ENCODE measurements at regions not wholly inside any gene's neighbourhood (a gene's known extent, or its start where the extent isn't known, plus 50 kb on each side); places are given as distances from the start of the nearest gene placed in this dataset.
"Not testable (repeated sequence)": the region's sequence is repeated elsewhere in the genome, so short reads cannot be mapped to it uniquely, and the experiment has no call there.

DNA sequence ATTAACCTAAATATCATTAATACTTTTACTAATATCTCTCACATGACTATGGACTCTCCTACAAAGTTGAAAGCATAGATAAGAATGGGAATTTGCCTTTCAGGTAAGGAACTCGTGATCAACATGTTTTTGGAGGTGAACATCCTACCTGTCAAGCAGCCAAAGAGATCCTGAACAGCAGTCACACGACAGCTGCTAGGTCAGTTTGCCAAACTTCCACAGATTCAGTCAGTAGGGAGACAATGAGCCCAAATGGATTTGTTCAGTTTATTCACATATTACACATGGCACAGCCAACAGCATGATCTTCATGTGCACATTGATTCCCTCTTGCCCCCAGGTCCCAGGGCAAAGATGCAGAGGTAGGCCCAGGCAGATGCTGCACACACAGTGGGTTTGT, 86.1 kb upstream of the LOC128125822 start:
- DNase-seq: no peak

DNA sequence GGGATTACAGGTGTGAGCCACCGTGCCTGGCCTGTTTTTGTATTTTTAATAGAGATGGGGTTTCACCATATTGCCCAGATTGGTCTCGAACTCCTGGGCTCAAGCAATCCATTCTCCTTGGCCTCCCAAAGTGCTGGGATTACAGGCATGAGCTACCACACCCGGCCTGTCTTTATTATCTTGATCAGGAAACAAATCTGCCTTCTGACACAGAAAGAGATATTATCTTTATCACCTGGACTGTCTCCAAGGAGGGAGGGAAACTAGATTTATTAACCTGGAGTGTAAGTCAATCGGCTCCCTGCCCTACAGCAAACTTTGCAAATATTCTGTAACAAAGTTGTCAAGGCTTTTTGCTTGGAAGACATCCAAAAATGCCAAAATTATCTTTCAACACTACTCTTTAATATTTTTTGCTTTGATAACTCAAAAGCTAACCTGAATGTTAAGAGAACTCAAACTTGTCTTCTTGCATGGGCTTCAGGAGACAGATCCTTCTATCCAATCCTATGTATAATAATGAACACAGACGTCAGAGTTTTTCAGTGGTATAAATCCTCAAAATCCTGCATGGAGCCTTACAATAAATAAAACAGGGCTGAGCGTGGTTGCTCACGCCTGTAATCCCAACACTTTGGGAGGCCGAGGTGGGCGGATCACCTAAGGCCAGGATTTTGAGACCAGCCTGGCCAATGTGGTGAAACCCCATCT, 85.0 kb upstream of the LOC128125822 start:
- no peak for DNase-seq

DNA sequence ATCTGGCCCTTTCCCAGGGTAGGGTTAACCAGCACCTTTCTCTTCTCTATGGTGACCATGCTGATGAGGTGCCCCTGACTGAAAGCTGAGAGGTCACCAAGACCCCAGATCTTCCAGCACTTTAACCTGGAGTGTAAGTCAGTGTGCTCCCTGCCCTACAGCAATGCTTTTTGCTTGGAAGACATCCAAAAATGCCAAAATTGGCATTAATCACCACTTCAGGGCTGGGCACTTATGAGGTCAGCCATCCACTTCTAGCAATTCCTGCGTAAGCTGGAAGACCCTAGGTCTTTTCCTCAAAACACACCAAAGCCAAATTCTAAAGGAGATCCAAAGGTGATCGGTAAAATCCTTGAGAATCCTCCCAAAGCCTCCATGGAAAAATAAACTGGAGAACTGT, 81.2 kb upstream of the LOC128125822 start:
- no peak for DNase-seq

DNA sequence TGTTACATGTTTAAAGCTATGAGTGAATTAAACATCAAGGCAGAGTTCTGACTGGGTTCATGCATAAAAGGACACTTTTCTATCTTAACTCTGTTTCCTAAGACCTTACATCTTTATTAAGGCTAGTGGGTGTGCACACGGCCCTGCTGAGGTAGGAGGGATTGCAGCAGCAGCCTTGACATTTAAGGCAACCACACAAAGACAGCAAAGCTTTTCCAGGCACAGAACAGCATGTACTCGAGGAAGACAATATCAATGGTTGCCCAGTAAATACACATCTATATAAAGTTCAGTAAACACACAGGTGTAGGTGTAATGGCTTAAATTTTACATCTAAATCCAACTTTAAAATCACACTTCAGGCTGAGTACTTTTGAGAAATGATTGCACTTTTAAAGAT, 79.8 kb upstream of the LOC128125822 start:
- DNase-seq: no peak

DNA sequence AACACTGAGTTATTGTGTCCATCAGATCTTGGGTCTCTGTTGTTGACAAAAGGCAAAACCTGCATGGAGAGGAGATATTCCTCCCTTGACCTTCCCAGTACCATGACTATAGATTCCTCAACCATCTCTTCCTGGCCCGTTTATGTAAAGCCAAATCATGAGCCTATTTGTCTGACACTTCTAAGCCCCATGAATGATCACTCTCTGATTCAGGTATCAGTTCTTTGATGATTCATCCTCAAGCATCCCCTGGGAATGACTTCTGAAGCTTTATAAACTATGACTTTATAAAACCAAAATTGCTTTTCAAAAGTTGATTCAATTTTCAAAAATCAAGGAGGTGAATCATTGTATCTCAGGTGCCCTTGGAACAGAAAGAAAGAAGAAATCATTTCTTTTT, 78.7 kb upstream of the LOC128125822 start:
- no peak for DNase-seq

DNA sequence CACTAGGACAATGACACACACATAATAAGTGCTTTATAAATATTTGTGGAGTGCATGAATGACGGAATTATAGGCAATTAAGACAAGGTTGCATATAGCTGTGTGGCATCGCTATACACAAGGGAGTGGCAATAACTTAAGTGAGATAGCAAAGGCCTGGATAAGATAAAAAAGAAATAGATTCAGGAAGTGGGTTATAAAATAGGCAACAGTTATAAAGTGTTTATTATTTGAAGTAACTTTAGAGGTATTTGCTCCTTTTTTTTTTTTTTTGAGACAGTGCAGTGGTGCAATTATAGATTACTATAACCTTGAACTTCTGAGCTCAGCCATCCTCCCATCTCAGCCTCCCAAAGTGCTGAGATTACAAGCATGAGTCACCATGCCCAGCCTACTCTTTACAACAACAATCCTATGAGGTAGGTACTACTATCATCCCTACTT, 75.9 kb upstream of the LOC128125822 start:
- DNase-seq: no peak

DNA sequence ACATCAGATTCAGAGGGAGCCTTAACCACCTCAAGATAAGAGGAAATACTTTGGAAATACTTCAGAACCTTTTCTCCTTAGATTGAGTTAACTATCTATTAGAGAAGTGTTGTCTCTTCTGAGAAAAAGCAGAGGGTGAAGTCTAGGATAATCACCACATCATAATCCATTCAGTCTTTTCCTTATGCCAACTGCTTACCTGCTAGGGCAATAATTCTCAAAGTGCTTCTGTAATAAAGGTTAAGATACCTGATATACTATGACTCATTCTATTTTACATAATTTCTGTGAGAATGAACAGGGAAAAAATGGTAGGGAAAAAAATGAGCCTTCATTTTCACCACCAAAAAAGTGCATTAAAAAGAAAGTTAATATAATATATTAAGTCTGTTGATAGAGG, 70.1 kb upstream of the LOC128125822 start:
- no peak for DNase-seq

DNA sequence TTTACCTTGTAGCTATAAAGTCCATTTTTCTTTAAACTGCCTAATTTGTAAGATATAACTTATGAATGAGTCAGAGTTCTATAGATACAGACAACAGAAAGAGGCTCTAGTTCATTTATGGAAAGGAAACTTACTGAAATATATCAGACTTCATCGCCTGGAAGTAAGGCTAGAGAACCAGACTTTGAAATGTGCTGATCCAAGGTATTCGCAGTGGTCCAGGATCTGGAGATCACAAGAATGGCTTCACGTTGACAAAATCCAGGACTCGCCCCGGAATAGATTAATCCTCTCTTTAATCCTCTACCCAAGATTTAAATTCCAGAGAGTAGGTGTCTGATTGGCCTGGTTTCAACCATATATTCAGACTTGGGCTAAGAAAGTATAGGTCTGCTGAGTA, 69.1 kb upstream of the LOC128125822 start:
- no peak for DNase-seq

DNA sequence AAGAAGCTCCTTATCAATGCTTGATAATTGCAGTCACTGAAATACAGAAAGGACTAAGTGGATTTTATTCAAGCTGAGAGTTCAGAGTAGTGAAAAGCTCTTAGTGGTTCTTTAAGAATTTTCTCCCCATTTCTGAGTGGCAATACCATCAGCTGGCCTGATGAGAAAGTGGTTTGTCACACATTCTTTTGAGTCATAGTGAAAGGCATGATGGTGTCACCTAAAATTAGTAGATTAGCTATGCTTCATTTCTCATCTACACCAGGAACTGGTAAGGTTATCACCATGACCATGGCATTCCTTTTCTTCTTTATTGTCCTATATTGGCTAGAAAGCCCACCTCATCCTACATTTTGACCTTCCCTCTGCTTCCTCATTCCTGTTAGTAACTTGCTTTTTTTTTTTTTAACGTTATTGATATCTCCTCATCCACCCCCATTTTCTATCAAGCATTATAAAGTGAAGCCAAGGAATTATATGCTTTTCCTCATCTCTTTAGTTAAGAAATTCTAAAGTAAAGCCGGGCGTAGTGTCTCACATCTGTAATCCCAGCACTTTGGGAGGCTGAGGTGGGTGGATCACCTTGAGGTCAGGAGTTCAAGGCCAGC, 67.4 kb upstream of the LOC128125822 start:
- DNase-seq: no peak

DNA sequence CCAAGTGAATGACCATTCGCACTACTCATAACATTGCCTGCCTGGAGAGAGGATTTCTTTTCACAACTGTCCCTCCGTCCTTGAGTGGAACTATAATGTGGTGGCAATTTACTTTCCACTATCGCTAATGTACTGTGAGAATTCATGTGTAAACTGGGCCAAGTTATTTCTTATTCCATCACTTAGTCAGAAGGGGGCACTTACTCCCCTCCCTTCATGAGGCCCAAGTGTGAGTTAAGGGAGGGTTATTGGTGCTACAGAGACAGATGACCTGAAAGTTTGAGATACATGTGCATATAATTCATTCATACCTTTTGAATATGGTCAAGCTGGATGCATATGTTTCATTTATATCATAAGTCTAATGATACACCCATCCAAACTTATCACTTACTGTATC, 65.2 kb upstream of the LOC128125822 start:
- DNase-seq: no peak

DNA sequence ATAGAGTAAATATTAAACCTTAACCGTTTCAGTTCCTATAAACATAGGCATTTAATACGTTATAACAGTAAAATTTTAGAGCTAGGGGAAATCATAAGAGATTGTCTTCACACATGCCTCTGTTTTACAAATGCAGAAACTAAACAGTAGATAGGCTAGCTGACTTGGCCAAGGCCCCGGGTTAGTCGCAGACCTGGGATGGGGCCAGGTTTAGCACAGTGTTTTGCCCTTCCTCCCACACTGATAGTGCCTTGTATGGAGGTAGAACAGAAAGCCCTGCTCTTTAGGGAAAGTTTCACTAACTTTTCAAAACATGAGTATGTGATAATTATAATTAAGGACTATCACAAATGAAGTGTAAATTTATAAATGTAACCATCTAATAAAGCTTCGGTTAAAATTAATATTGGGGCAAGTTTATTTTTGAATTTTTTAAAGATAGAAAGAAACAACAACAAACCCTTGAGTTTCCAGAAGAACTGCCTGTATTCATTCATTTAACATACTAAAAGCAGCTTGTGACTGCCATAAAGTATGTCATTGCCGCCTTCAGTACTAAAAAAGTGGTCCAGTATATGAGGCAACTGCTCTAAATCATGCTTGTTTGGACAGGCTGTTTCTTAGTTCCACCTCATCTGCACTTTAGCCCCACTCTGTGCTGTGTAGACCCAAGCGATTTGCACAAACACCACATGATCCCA, 62.5 kb upstream of the LOC128125822 start:
- no peak for DNase-seq

DNA sequence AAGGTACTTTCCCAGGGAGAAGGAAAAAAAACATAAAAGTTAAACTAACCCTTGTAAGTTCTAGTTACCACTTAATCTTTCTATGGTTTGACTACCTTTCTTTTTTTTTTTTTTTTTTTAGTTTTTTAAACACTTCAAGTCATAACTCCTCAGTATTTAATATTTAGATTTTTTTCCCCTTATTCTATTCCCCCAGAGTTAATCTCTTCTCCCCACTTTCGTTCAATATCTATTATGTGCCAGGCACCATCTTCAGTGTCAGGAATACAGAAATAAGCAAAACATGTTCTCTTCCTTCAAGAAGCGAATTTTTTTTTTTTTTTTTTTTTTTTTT, 62.0 kb upstream of the LOC128125822 start:
- no peak for DNase-seq

DNA sequence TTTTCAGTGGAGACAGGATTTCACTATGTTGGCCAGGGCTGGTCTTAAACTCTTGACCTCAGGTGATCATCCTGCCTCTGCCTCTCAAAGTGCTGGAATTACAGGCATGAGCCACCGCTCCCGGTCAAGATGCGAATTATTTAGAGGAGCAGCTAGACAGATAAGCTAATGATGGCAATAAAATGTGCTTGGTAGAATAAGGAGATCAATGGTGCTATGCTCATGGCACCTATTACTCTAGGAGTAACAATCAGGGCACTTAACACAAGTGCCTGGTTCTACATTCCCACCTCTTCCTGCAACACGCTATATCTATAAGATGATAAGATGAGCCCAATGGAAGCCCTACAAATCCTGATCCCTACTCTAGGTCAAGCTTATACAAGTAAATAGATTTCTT, 61.4 kb upstream of the LOC128125822 start:
- DNase-seq: no peak

DNA sequence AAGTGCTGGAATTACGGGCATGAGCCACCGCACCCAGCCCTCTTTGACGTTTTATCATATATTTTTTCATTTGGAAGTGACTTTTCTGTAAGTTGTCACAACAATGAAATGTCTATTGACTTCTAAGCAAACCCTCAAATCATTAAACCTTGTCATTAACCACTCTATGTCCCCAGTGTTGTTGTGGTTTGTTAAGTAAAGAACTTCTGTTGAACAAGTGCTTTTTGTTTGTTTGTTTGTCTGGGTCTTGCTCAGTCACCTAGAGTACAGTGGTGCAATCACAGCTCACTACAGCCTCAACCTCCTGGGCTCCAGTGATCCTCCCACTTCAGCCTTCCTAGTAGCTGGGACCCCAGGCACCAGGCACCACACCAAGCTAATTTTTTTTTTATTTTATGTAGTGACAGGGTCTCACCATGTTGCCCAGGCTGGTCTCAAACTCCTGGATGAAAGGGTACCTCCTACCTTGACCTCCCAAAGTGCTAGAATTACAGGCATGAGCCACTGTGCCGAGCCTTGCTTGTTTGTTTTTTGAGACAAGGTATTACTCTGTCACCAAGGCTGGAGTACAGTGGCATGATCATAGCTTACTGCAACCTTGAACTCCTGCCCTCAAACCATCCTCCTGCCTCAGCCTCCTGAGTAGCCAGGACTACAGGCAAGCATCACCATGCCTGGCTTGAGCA, 57.6 kb upstream of the LOC128125822 start:
- DNase-seq: no peak

DNA sequence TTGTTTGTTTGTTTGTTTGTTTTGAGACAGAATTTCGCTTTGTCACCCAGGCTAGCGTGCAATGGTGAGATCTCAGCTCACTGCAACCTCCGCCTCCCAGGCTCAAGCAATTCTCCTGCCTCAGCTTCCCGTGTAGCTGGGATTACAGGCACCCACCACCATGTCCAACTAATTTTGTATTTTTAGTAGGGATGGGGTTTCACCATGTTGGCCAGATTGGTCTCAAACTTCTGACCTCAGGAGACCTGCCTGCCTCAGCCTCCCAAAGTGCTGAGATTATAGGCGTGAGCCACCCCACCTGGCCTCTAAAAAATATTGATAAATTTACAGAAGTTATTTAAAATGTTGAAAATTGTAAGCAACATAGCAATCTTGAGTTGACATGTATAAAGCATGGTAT, 57.1 kb upstream of the LOC128125822 start:
- not testable (repeated sequence) for DNase-seq

DNA sequence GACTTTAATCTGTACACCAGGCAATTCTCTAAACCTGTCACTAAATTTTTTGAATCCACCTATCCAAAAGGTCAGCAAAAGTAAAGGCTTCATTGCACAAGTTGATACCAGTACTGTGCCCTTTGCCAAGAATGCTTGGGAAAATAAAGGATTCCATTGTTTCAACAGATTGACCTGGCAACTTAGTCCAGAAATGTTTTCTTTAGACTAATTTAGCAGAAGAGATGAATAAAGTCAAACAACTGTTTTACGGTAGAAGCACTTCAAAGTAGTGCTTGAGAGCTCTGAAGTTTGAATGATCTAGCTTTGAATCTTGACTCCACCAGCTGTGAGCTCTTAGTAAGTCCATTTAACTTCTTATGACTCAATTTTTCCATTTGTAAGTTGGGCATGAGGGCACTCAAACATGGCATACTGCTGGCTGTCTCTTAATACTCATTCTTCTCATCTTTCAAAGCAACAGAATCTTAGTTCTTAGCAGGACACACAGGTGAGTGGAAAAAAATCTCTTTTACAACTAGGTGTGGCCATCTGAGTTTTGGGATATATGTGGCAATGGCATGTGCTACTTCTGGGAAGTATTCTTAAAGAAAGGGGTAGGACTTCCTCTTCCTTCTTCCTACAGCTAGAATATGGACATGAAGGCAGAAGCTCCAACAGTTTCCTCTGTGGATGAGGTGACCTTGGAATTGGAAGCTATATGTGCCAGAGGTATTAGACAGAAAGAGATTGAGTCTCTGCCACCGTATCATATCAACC, 55.9 kb upstream of the LOC128125822 start:
- DNase-seq: no peak

DNA sequence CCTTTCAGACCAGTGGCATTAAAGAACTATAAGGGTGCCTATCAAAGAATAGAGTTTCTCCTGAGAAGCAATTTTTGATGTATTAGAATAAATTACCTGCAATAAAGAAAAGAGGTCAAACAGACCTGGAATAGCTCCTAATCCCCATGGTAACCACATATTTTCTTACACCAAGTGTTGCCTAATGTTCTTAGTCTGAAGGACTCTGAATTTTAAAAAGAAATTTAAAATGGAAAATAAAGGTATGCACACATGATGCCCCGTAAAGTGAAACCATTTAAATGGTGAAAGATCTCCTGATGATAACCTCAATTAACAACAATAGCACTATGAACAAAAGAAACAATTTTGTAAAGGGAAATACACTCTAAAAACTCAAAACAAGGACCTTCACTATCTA, 55.1 kb upstream of the LOC128125822 start:
- DNase-seq: no peak

DNA sequence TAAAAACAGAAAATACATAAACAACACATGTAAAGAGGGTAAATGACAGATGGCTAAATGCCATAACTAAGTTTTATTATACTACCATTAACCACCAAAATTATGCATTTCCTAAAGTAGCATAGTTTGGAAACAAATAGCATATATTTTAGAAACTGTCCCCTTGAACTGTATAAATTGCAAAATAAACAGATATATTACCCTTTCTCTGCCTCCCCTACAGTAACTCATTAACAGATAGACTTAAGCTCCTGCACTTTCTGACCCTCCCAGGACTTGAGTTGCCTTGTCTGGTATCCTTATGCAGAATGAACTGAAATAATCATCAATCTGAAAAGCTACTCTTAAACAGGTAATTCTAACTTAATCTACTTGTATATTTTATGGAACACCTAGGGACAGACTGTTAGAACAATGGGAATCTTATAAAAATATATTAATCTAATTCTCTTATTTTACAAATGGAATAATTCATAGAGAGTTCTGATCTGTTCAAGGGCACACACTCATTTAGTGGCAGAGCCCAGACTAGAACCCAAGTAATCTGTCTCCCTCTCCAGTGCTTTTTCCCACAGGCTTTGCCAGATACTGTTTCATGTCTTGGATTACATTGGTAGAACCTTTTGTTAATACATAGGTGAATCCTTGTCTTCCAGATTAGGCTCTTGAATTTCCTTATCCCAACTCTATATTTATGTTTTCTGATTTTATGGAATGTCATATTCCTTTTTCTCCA, 50.6 kb upstream of the LOC128125822 start:
- no peak for DNase-seq
